ENCODE measurements at regions not wholly inside any gene's neighbourhood (a gene's known extent, or its start where the extent isn't known, plus 50 kb on each side); places are given as distances from the start of the nearest gene placed in this dataset.
A peak's percentile ranks its signal among the peaks of the same experiment; 100 is the strongest.
"Not testable (repeated sequence)": the region's sequence is repeated elsewhere in the genome, so short reads cannot be mapped to it uniquely, and the experiment has no call there.

GRCh38 chr18:78871618-78872017 is 108.0 kb upstream of the SALL3 start:
- TF ChIP-seq SUZ12 (IDR thresholded peaks at IDR 0.05; ENCODE audit: extremely low read depth, insufficient read depth, insufficient read length): no peak
- no peak for TF ChIP-seq ZNF274 (IDR thresholded peaks at IDR 0.05; ENCODE audit: low read depth, low read length)
- TF ChIP-seq YY1 (IDR thresholded peaks at IDR 0.05; ENCODE audit: insufficient read depth, insufficient read length): no peak
- Histone ChIP-seq H3K9ac (ENCODE audit: insufficient read length, low read depth) (no peak overlapping the region), H3K4me1 (ENCODE audit: insufficient read depth, insufficient read length) (no peaks in the 10 kb centered on the region), H3K4me3 (ENCODE audit: insufficient read length, low read depth) (no peak overlapping the region), H3K36me3 (ENCODE audit: insufficient read depth, insufficient read length, low read length) (no peaks in the 10 kb centered on the region), H3K27me3 (ENCODE audit: insufficient read depth, insufficient read length) (no peaks in the 10 kb centered on the region), H3K9me3 (ENCODE audit: insufficient read depth, low read length) (no peaks in the 10 kb centered on the region)
- DNase-seq (ENCODE audit: low read depth, low spot score): no peak

DNA sequence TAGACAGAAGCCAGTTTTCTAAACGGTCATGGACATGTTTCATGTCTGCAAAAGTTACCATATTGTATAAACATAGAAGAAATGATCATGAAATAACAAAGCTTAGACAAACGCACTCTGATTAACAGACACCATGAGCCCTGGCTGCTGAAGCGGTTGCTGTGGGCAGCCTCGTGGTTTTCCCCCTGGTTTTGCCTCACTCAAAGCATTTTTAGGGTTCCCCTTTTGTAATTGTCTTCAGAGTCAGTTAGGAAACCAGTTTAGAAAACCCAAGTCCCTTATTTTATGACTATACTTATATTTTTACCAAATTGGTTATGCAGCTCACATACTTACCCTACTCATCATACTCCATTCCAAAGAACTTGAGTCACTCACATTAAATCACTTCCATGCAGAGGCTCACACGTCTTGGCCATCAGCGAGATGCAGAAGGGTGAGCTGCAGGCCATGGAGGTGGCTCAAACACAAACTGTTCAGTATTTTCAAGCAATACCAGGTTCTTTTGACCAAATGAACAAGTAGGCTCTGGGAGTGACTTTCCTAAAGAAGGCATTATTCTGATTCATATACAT is 105.6 kb upstream of the SALL3 start:
- Histone ChIP-seq H3K4me3 (ENCODE audit: insufficient read length, low read depth) (no peak overlapping the region), H3K9me3 (ENCODE audit: insufficient read depth, low read length) (no peaks in the 10 kb centered on the region), H3K36me3 (ENCODE audit: insufficient read depth, insufficient read length, low read length) (no peaks in the 10 kb centered on the region), H3K9ac (ENCODE audit: insufficient read length, low read depth) (no peak overlapping the region), H3K27me3 (ENCODE audit: insufficient read depth, insufficient read length) (no peaks in the 10 kb centered on the region), H3K4me1 (ENCODE audit: insufficient read depth, insufficient read length) (no peaks in the 10 kb centered on the region)
- DNase-seq (ENCODE audit: low read depth, low spot score): no peak
- TF ChIP-seq SUZ12 (IDR thresholded peaks at IDR 0.05; ENCODE audit: extremely low read depth, insufficient read depth, insufficient read length) (no peak), ZNF274 (IDR thresholded peaks at IDR 0.05; ENCODE audit: low read depth, low read length) (no peak), YY1 (IDR thresholded peaks at IDR 0.05; ENCODE audit: insufficient read depth, insufficient read length) (no peak)

GRCh38 chr18:78875016-78875777 is 104.4 kb upstream of the SALL3 start:
- no peak for TF ChIP-seq YY1 (IDR thresholded peaks at IDR 0.05; ENCODE audit: insufficient read depth, insufficient read length)
- no peak for TF ChIP-seq SUZ12 (IDR thresholded peaks at IDR 0.05; ENCODE audit: extremely low read depth, insufficient read depth, insufficient read length)
- no peak for TF ChIP-seq ZNF274 (IDR thresholded peaks at IDR 0.05; ENCODE audit: low read depth, low read length)
- H3K27me3 ChIP-seq (ENCODE audit: insufficient read depth, insufficient read length): no peaks in the 10 kb centered on the region
- DNase-seq (ENCODE audit: low read depth, low spot score): peak; percentile 13
- no peaks in the 10 kb centered on the region for H3K9me3 ChIP-seq (ENCODE audit: insufficient read depth, low read length)
- H3K36me3 ChIP-seq (ENCODE audit: insufficient read depth, insufficient read length, low read length): no peaks in the 10 kb centered on the region
- H3K4me3 ChIP-seq (ENCODE audit: insufficient read length, low read depth): no peak overlapping the region
- H3K4me1 ChIP-seq (ENCODE audit: insufficient read depth, insufficient read length): no peaks in the 10 kb centered on the region
- H3K9ac ChIP-seq (ENCODE audit: insufficient read length, low read depth): no peak overlapping the region

GRCh38 chr18:78875778-78876650 is 103.6 kb upstream of the SALL3 start:
- H3K36me3 ChIP-seq (ENCODE audit: insufficient read depth, insufficient read length, low read length): no peaks in the 10 kb centered on the region
- no peaks in the 10 kb centered on the region for H3K4me1 ChIP-seq (ENCODE audit: insufficient read depth, insufficient read length)
- H3K9ac ChIP-seq (ENCODE audit: insufficient read length, low read depth): no peak overlapping the region
- no peaks in the 10 kb centered on the region for H3K9me3 ChIP-seq (ENCODE audit: insufficient read depth, low read length)
- H3K27me3 ChIP-seq (ENCODE audit: insufficient read depth, insufficient read length): no peaks in the 10 kb centered on the region
- no peak overlapping the region for H3K4me3 ChIP-seq (ENCODE audit: insufficient read length, low read depth)
- no peak for TF ChIP-seq SUZ12 (IDR thresholded peaks at IDR 0.05; ENCODE audit: extremely low read depth, insufficient read depth, insufficient read length)
- TF ChIP-seq ZNF274 (IDR thresholded peaks at IDR 0.05; ENCODE audit: low read depth, low read length): no peak
- TF ChIP-seq YY1 (IDR thresholded peaks at IDR 0.05; ENCODE audit: insufficient read depth, insufficient read length): no peak
- no peak for DNase-seq (ENCODE audit: low read depth, low spot score)

DNA sequence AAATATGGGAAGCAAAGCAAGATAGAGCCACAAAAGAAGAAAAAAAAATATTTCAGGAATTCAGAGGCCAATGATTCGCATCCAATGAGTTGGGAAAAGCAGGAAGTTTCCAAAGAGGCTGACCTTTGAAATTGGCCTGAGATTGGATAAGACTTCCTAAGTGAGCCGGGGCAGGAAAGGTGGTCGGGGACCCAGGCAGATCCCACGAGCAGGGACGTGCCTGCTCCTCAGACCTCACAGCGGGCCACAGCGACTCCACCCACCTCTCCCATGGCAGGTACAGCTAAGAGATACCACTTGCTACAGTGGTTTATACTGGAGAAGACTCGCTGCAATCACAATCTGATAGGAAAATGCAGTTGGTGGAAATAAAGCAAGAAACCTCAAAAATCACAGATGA is 102.8 kb upstream of the SALL3 start:
- no peaks in the 10 kb centered on the region for H3K36me3 ChIP-seq (ENCODE audit: insufficient read depth, insufficient read length, low read length)
- H3K4me3 ChIP-seq (ENCODE audit: insufficient read length, low read depth): no peak overlapping the region
- H3K27me3 ChIP-seq (ENCODE audit: insufficient read depth, insufficient read length): no peaks in the 10 kb centered on the region
- H3K4me1 ChIP-seq (ENCODE audit: insufficient read depth, insufficient read length): no peaks in the 10 kb centered on the region
- H3K9ac ChIP-seq (ENCODE audit: insufficient read length, low read depth): no peak overlapping the region
- DNase-seq (ENCODE audit: low read depth, low spot score): no peak
- TF ChIP-seq YY1 (IDR thresholded peaks at IDR 0.05; ENCODE audit: insufficient read depth, insufficient read length) (no peak), ZNF274 (IDR thresholded peaks at IDR 0.05; ENCODE audit: low read depth, low read length) (no peak), SUZ12 (IDR thresholded peaks at IDR 0.05; ENCODE audit: extremely low read depth, insufficient read depth, insufficient read length) (no peak)
- H3K9me3 ChIP-seq (ENCODE audit: insufficient read depth, low read length): no peaks in the 10 kb centered on the region

GRCh38 chr18:78878335-78878734 is 101.3 kb upstream of the SALL3 start:
- H3K9me3 ChIP-seq (ENCODE audit: insufficient read depth, low read length): peaks cover under 1% of the 10 kb centered on the region; the same call in 1 of the 2 replicates
- TF ChIP-seq SUZ12 (IDR thresholded peaks at IDR 0.05; ENCODE audit: extremely low read depth, insufficient read depth, insufficient read length) (no peak), YY1 (IDR thresholded peaks at IDR 0.05; ENCODE audit: insufficient read depth, insufficient read length) (no peak), ZNF274 (IDR thresholded peaks at IDR 0.05; ENCODE audit: low read depth, low read length) (no peak)
- H3K36me3 ChIP-seq (ENCODE audit: insufficient read depth, insufficient read length, low read length): no peaks in the 10 kb centered on the region
- no peaks in the 10 kb centered on the region for H3K4me1 ChIP-seq (ENCODE audit: insufficient read depth, insufficient read length)
- no peak for DNase-seq (ENCODE audit: low read depth, low spot score)
- H3K27me3 ChIP-seq (ENCODE audit: insufficient read depth, insufficient read length): no peaks in the 10 kb centered on the region
- H3K9ac ChIP-seq (ENCODE audit: insufficient read length, low read depth): no peak overlapping the region
- H3K4me3 ChIP-seq (ENCODE audit: insufficient read length, low read depth): no peak overlapping the region

DNA sequence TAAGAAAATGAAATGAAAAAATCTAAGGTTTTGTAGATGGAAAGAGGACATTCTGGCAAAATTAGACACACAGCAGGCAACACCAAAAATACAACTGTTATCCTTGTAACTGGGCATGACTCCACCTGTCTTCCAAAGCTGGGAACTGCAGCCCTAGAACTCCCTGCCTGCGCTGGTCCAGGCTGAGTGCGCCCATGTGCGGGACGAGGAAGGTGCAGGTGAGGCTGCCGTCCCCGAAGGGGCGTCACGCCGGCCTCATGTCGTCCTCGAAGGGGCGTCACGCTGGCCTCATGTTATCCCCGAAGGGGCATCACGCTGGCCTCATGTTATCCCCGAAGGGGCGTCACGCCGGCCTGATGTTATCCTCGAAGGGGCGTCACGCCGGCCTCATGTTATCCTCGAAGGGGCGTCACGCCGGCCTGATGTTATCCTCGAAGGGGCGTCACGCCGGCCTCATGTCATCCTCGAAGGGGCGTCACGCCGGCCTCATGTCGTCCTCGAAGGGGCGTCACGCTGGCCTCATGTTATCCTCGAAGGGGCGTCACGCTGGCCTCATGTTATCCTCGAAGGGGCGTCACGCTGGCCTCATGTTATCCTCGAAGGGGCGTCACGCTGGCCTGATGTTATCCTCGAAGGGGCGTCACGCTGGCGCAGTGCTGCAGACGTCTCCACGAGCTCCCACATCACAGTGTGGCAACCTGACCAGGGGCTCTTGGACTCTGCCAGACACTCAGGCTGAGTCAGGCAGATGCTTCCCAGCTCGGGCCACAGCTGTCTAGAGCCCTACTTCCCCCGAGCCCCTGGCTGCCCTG is 100.3 kb upstream of the SALL3 start:
- H3K4me3 ChIP-seq (ENCODE audit: insufficient read length, low read depth); H3K36me3 ChIP-seq (ENCODE audit: insufficient read depth, insufficient read length, low read length); H3K9me3 ChIP-seq (ENCODE audit: insufficient read depth, low read length); H3K9ac ChIP-seq (ENCODE audit: insufficient read length, low read depth); H3K27me3 ChIP-seq (ENCODE audit: insufficient read depth, insufficient read length); DNase-seq (ENCODE audit: low read depth, low spot score); H3K4me1 ChIP-seq (ENCODE audit: insufficient read depth, insufficient read length): not testable (repeated sequence)
